ENCODE measurements at regions not wholly inside any gene's neighbourhood (a gene's known extent, or its start where the extent isn't known, plus 50 kb on each side); places are given as distances from the start of the nearest gene placed in this dataset.
"Not testable (repeated sequence)": the region's sequence is repeated elsewhere in the genome, so short reads cannot be mapped to it uniquely, and the experiment has no call there.

DNA sequence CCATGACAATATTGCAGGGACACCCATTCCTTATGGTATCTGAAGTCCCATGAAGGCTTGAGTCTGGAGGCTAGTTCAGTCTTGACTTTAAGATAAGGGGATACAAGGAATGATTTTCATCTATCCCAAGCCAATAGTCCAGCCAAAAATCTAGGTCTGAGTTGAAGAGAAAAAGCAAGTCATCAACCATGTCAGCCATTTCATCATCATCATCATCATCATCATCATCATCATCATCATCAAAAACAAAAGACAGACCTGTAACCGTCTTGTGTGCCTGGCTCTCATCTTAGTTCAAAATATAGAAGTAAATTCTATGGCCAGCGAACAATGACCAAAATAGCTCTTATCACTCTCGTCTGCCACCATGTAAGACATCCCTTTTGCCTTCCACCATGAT is 59.5 kb upstream of the FAM90A26 start:
- DNase-seq (ENCODE audit: low spot score), result not testable (repeated sequence)

DNA sequence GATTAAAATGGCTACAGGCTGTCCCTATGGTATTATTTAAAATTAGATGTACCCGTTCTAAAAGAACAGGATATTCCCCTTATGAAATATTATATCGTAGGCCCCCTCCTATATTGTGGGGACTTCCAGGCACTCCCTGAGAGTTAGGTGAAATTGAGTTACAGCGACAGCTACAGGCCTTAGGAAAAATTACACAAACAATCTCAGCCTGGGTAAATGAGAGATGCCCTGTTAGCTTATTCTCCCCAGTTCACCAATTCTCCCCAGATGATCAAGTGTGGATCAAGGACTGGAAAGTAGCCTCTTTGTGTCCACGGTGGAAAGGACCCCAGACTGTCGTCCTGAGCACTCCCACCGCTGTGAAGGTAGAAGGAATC is 67.1 kb upstream of the FAM90A26 start:
- DNase-seq (ENCODE audit: low spot score), result not testable (repeated sequence)

DNA sequence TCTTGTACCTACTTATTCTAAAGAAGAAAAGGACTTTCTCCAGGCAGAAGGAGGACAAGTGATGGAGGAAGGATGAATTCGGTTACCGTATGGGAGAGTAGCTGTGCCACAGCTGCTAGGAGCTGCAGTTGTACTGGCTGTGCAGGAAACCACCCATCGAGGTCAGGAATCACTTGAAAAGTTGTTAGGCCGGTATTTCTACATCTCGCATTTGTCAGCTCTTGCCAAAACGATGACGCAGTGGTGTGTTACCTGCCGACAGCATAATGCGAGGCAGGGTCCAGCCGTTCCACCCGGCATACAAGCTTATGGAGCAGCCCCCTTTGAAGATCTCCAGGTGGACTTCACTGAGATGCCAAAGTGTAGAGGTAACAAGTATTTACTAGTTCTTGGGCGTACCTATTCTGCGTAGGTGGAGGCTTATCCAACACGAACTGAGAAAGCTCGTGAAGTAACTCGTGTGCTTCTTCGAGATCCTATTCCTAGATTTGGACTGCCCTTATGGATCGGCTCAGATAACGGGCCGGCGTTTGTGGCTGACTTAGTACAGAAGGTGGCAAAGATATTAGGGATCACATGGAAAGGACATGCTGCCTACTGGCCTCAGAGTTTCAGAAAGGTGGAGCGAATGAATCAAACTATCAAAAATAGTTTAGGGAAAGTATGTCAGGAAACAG is 67.6 kb upstream of the FAM90A26 start:
- DNase-seq (ENCODE audit: low spot score), result not testable (repeated sequence)

DNA sequence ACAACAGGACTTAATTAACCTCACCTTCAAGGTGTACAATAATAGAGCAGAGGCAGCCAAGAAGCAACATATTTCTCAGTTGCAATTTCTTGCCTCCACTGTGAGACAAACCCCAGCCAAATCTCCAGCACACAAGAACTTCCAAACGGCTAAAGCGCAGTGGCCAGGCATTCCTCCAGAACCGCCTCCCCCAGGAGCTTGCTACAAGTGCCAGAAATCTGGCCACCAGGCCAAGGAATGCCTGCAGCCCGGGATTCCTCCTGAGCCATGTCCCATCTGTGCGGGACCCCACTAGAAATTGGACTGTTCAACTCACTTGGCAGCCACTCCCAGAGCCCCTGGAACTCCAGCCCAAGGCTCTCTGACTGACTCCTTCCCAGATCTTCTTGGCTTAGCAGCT is 73.9 kb upstream of the FAM90A26 start:
- not testable (repeated sequence) for DNase-seq (ENCODE audit: low spot score)

DNA sequence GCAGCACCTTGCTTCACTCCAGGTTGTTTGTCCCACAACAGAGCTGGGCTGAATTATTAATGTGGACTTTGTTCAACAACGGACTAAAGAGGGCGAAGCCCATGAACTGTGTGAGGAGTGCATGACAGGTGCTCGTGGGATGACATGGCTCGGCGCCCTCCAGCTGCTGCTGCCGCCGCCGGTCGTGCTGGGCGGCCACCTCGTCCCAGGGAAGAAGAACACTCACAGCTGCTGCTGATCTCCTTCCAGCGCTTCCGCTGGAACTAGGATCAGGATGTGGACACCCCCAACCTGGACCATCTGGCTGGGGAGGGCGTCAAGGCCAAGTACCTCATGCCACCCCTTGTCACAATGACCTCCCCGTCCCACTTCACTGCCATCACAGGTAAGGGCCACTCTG is 91.4 kb upstream of the FAM90A26 start:
- DNase-seq (ENCODE audit: low spot score), result not testable (repeated sequence)

DNA sequence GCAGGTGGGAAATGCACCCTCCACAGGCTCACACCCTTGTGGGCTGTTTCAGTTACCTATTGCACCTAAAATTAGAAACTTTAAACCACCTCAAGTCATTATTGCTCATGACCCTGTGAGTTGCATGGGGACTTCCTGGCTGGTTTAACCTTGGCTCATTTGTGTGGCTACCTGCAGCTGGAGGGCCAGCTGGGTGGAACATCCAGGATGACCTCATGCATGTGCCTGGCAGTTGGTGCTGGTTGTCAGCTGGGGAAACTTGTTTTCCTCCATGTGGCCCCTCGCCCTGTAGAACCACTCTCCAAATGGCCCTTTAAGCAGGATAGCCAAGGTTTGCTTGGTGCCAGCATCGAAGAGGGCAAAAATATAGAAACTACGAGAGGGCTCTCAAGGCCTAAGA is 93.2 kb upstream of the FAM90A26 start:
- DNase-seq (ENCODE audit: low spot score), result not testable (repeated sequence)

DNA sequence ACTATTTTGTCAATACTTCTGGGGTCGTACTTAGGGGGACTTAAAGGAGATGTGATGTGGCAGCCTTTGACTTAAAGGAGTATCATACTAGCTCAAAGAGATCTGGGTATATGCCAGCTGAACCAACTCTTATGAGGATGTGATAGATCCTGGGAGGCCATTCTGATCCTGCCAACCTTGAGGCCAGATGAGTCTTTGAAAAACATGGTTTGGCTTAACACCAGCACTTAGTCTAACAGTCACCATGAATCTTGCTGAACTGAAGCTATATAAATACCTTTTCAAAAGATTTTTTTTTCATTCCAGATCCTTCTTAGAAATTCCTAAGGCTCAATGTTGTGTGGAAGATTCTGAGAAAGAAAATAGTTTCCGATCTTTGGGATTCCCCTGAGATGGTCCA is 93.7 kb upstream of the FAM90A26 start:
- DNase-seq (ENCODE audit: low spot score), result not testable (repeated sequence)

DNA sequence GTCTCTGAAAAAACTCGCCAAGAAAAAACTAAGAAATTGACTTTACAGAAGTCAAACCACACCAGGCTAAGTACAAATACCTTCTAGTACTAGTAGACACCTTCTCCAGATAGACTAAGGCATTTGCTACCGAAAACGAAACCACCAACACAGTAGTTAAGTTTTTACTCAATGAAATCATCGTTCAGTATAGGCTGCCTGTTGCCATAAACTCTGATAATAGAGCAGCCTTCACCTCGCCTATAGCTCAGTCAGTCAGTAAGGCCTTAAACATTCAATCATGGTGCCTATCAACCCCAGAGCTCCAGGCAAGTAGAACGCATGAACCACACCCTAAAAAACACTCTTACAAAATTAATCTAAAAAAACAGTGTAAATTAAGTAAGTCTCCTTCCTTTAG is 96.8 kb upstream of the FAM90A26 start:
- not testable (repeated sequence) for DNase-seq (ENCODE audit: low spot score)

DNA sequence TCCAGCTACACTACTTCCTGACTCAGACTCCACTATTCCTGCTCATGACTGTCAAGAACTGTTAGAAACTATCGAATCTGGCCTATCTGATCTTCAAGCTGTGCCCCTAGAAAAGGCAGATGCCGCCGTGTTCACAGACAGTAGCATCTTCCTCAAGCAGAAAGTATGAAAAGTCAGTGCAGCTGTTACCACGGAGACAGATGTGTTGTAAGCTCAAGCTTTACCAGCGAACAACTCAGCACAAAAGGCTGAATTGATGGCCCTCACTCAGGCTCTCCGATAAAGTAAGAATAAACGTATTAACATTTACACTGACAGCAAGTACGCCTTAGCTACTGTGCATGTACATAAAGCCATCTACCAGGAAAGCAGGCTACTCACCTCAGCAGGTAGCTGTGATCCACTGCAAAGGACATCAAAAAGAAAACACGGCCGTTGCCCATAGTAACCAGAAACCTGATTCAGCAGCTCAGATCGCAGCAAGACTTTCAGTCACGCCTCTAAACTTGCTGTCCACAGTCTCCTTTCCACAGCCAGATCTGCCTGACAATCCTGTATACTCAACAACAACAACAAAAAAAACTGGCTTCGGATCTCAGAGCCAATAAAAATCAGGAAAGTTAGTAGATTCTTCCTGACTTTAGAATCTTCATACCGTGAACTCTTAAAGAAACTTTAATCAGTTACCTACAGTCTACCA is 97.5 kb upstream of the FAM90A26 start:
- not testable (repeated sequence) for DNase-seq (ENCODE audit: low spot score)

DNA sequence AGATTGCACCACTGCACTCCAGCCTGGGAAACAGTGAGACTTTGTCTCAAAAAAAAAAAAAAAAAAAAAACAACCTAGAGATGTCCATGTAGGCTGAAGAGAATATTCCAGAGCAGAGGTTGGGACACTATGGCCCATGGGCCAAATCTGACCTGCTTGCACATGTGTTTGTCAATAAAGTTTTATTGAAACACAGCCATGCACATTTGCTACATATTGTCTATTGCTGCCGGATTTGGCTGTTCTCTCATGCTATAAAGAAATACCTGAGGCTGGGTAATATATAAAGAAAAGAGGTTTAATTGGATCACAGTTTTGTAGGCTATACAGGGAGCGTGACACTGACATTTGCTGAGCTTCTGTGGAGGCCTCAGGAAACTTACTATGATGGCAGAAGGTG is 102.3 kb upstream of the FAM90A26 start:
- not testable (repeated sequence) for DNase-seq (ENCODE audit: low spot score)

DNA sequence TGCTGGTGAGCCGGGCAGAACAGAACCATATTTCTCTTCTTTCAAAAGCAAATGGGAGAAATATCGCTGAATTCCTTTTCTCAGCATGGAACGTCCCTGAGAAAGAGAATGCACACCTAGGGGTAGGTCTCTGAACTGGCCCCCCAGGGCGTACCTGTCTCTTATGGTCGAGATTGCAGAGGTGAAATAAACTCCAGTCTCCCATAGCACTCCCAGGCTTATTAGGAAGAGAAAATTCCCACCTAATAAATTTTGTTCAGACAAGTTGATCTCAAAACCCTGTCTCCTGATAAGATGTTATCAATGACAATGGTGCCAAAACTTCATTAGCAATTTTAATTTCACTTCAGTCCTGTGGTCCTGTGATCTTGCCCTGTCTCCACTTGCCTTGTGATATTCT is 106.6 kb upstream of the FAM90A26 start:
- DNase-seq (ENCODE audit: low spot score), result not testable (repeated sequence)

DNA sequence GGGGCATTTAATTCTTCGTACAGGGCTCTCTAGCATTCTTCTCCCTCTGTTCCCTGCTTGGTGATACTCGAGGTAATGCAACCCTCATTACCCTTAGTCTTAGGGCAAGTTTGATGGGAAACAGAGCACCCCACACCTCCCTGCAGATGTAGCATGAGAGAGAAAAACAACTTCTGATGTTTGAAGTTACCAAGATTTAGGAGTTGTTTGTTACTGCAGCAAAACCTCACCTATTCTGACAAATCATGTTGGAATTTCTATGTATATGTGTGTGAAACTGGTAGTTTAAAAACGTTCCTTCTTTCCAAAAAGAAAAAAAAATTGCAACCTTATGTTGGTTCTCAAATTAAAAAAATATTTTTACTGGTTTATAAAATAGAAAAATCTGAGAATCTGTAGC is 145.3 kb upstream of the FAM90A26 start:
- DNase-seq (ENCODE audit: low spot score), result not testable (repeated sequence)

DNA sequence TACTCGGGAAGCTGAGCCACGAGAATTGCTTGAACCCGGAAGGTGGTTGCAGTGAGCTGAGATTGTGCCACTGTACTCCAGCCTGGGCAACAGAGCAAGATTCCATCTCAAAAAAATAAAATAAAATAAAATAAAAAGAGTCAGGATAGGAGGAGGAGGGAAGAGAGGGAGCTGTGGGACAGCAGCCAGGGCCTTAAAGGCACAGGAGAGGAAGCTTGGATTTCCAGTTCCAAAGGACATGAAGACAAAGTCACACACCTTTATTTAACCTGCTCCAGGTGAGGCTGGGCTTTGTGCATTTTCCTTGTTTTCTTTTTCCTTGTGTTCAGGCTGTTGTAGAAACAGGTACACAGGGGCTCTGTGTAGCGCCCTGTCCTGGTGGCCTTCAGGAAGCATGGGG is 138.2 kb upstream of the HMX1 start:
- not testable (repeated sequence) for DNase-seq (ENCODE audit: low spot score)

DNA sequence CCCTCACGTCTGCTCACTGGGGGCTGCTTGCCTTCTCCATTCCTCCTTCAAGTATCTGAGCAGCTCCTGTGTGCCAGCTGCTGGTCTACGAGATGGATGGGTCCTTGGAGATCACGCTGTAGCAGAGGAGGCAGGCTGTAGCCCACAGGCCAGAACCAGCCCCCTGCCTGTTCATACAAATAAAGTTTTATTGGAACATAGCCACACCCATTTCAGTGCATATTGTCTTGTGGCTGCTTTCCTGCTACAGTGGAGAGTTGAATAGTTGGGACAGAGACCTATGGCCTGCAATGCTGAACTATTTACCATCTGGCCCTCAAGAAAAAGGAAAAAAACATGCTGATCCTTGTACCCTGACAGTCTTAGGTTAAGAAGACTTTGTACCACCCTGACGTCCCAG is 136.8 kb upstream of the HMX1 start:
- DNase-seq (ENCODE audit: low spot score), result not testable (repeated sequence)

DNA sequence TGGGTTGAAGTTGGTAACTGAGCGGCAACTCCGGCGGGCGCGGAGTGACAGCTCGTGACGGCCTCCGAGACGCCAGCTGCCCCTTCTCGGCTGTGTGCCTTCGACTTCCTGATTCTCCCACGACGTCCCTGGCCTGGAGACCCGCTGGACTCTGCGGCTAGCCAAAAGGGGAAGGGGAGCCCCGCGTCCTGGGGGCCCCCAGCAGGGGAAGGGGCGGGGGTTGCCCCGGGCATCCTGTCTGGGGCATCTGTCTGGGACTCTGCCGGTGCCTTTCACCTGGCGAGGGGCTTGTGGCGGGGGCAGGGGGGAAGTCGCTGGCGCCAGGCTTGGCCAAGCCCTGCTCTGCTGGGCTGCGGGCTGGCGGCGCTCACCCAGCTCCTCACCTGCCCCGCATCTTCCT is 129.5 kb upstream of the HMX1 start:
- not testable (repeated sequence) for DNase-seq (ENCODE audit: low spot score)

DNA sequence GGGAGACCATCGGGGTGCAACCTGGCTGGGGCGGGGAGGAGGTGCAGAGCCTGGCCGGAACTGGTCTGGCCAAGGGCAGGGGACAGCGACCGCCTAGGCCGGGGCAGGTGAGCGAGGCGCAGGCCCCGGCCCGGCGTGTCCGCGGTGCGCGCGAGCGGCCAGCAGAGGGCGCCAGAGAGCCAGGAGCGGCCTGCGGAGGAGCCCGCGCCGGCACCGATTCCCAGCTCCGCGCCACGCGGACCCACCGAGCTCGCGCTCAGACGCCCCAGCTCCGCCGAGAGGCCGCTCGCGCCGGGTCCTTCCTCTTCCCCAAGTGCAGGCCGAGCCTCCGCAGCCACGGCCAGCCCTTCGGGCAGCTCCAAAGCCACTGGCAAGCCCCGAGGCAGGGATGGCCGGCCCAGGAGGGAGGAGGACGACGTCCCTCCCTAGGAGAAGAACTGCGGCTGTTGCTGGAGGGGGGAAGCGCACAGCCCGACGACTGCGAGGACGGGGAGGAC is 128.9 kb upstream of the HMX1 start:
- DNase-seq (ENCODE audit: low spot score), result peak; percentile 16

DNA sequence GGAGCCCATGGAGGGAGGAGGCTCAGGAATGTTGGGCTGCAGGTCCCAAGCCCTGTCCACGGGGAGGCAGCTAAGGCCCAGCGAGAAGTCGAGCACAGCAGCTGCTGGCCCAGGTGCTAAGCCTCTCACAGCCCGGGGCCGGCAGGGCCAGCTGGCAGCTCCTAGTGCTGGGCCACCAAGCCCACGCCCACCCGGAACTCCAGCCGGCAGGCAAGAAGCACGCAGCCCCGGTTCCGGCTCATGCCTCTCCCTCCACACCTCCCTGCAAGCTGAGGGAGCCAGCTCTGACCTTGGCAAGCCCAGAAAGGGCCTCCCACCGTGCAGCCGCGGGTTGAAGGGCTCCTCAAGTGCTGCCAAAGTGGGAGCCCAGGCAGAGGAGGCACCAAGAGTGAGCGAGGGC is 121.3 kb upstream of the HMX1 start:
- DNase-seq (ENCODE audit: low spot score), result not testable (repeated sequence)

DNA sequence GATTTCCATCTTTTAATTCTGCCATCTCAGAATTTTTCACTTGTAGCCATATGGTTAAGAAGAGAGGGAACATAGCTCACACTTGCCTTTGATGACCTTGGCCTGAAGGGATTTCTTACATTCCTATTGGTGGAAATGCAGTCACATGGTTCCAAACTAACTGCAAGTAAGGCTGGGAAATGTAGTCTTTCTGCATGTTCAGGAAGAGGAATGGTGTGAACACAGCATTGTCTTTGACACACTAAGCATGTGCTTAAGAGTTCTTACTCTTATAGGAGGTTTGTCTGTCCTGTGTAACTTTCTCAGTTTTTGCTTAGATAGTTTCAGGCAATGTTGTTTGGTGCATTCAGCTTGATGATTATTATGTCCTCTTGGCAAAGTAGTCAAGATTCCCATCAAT is 119.8 kb upstream of the HMX1 start:
- not testable (repeated sequence) for DNase-seq (ENCODE audit: low spot score)

DNA sequence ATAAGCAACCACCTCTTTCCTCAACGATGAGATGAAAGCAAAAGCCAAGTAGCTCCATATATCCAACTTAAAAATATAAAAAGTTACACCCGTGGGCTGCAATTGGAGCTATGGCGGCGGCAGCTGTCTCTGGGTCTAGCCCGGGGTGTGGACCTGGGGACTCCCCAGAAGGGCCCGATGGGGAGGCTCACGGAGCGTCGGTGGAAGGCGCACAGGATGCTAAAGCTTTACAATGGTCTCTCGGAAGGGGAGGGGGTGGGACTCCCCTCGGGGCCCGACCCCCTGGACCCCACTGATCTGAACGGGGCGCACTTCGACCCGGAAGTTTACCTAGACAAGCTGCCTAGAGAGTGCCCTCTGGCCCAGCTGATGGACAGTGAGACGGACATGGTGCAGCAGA is 118.7 kb upstream of the HMX1 start:
- DNase-seq (ENCODE audit: low spot score), result not testable (repeated sequence)

DNA sequence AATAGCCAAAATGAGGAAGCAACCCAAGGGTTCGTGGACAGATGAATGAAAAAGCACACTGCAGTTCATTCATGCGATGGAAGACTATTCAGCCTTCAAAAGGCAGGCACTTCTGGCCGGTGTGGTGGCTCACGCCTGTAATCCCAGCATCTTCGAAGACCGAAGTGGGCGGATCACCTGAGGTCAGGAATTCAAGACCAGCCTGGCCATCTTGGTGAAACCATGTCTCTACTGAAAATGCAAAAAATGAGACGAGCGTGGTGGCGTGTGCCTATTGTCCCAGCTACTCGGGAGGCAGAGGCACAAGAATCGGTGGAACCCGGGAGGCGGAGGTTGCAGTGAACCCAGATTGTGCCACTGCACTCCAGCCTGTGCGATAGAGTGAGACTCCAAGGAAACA is 114.1 kb upstream of the HMX1 start:
- DNase-seq (ENCODE audit: low spot score), result not testable (repeated sequence)

DNA sequence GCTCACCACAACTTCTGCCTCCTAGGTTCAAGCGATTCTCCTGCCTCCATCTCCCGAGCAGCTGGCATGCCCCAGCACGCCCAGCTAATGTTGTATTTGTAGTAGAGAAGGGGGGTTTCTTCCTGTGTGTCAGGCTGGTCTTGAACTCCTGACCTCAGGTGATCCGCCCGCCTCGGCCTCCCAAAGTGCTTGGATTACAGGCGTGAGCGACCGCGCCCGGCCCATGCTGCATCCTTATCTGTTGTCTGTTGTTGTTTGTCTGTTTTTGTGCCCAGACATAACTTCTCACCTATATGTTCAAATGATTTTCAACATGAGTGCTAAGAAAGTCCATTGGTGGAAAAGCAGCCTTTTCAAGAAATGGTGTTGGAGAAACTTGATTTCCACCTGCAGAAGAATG is 113.0 kb upstream of the HMX1 start:
- DNase-seq (ENCODE audit: low spot score), result not testable (repeated sequence)

DNA sequence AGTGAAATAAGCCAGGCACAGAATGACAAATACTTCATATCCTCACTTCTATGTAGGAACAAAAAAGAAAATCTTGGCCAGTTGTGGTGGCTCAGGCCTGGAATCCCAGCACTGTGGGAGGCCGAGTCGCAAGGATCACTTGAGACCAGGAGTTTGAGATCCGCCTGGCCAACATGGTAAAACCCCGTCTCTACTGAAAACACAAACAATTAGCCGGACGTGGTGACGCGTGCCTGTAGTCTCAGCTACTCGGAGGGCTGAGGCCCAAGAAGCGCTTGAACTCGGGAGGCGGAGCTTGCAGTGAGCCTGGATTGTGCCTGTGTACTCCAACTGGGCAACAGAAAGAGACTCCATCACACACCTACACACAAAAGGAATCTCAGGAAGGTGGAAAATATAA is 112.3 kb upstream of the HMX1 start:
- DNase-seq (ENCODE audit: low spot score), result not testable (repeated sequence)

DNA sequence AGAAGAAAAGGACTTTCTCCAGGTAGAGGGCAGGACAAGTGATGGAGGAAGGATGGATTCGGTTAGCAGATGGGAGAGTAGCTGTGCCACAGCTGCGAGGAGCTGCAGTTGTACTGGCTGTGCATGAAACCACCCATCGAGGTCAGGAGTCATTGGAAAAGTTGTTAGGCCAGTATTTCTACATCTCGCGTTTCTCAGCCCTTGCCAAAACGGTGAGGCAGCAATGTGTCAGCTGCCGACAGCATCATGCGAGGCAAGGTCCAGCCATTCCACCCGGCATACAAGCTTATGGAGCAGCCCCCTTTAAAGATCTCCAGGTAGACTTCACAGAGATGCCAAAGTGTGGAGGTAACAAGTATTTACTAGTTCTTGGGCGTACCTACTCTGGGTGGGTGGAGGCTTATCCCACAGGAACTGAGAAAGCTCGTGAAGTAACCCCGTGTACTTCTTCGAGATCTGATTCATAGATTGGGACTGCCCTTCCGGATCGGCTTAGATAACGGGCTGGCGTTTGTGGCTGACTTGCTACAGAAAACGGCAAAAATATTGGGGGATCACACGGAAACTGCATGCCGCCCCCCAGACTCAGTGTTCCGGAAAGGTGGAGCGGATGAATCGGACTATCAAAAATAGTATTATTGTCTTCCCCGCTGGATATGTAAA is 105.0 kb upstream of the HMX1 start:
- not testable (repeated sequence) for DNase-seq (ENCODE audit: low spot score)

All from putamen (tissue), 1 donor.